ENCODE measurements at regions not wholly inside any gene's neighbourhood (a gene's known extent, or its start where the extent isn't known, plus 50 kb on each side); places are given as distances from the start of the nearest gene placed in this dataset.
"Not testable (repeated sequence)": the region's sequence is repeated elsewhere in the genome, so short reads cannot be mapped to it uniquely, and the experiment has no call there.

- DNase-seq: no peak
- TF ChIP-seq GATA1 (IDR thresholded peaks at IDR 0.05; ENCODE audit: low read depth, low read length) (no peak), POLR2A (IDR thresholded peaks at IDR 0.05; ENCODE audit: low read length) (no peak)
Measured at GRCh38 chr7:106591146-106591545, 69.8 kb downstream of the CCDC71L start.

GRCh38 chr7:106590209-106590816 is 70.6 kb downstream of the CCDC71L start:
- no peak for DNase-seq
- TF ChIP-seq POLR2A (IDR thresholded peaks at IDR 0.05; ENCODE audit: low read length): no peak
- no peak for TF ChIP-seq GATA1 (IDR thresholded peaks at IDR 0.05; ENCODE audit: low read depth, low read length)

GRCh38 chr7:106589198-106589879 is 71.6 kb downstream of the CCDC71L start:
- no peak for TF ChIP-seq GATA1 (IDR thresholded peaks at IDR 0.05; ENCODE audit: low read depth, low read length)
- no peak for TF ChIP-seq POLR2A (IDR thresholded peaks at IDR 0.05; ENCODE audit: low read length)
- no peak for DNase-seq

GRCh38 chr7:106588422-106589197 is 72.3 kb downstream of the CCDC71L start:
- DNase-seq: peak; percentile 19 to 24
- no peak for TF ChIP-seq POLR2A (IDR thresholded peaks at IDR 0.05; ENCODE audit: low read length)
- TF ChIP-seq GATA1 (IDR thresholded peaks at IDR 0.05; ENCODE audit: low read depth, low read length): no peak

- TF ChIP-seq GATA1 (IDR thresholded peaks at IDR 0.05; ENCODE audit: low read depth, low read length) (no peak), POLR2A (IDR thresholded peaks at IDR 0.05; ENCODE audit: low read length) (no peak)
- DNase-seq: peak in 1 of 2 experiments; percentile 23
Measured at GRCh38 chr7:106584914-106585759, 75.8 kb downstream of the CCDC71L start.

DNA sequence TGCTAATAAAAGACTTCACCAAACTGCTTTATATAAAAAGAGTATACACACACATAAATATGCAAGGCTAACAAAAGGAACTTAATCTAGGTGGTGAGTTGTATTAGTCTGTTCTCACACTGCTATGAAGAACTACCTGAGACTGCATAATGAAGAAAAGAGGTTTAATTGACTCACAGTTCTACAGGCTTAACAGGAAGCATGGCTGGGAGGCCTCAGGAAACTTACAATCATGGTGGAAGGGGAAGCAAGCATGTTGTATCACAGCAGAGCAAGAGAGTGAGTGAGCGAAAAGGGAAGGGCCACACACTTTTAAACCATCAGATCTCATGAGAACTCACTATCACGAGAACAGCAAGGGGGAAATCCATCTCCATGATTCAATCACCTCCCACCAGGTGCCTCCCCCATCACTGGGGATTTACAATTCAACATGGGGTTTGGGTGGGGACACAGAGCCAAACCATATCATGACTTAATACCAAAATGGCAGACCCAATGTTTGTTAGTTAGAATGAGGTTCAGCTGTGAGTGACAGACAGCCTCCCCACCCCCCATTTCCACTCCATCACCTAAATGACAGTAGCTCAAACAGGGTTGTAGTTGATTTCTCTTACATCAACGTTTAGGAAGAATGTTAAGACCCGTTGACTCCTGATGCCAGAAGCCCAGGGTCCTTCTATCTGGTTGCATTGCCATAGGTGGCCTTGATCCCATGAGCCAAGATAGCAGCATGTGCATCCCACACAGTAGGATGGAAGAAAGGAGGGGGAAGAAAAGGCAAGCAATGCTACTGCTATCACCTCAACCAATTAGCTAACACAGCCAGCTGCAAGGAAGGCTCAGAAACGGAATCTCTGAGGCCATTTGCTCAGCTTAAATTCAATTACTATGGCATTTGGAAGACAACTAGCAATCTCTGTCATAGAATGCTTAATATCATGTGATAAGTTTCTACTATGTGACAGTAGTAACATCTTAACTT is 77.0 kb downstream of the CCDC71L start:
- TF ChIP-seq GATA1 (IDR thresholded peaks at IDR 0.05; ENCODE audit: low read depth, low read length) (no peak), POLR2A (IDR thresholded peaks at IDR 0.05; ENCODE audit: low read length) (no peak)
- DNase-seq: no peak

DNA sequence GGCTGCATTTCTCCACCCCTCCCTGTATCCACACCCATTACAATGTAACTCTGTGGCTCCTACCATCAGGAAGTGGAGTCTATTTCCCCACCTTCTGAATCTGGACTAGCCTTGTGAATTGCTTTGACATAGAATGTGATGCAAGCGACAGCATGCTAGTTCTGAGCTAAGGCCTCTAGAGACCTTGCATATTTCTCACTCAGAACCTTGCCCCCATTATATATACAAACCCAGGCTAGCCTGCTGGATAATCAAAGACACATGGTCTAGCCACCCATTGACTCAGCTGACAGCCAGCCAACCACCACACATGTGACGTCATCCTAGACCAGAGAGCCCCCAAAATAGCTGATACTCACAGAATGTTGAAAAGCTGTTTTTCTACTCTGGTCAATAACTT is 77.9 kb downstream of the CCDC71L start:
- no peak for DNase-seq
- TF ChIP-seq GATA1 (IDR thresholded peaks at IDR 0.05; ENCODE audit: low read depth, low read length) (no peak), POLR2A (IDR thresholded peaks at IDR 0.05; ENCODE audit: low read length) (no peak)

DNA sequence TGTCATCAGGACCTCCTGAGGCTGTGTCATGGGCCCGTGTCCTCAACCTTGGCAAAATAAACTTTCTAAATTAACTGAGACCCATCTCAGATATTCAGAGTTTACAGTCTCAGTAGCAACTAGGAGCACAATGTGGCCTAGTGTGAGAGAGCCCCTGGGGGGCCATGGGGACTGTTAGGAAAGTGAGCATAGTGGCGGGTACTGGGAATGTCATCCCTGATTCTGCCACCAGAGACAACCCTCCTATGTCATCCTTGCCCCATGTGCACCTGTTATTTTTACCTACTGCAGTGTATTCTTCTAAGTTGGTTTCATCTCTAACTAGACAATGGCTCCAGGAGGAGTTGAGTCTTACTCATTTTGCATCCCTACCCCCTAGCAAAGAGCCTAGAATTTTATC is 78.6 kb downstream of the CCDC71L start:
- no peak for DNase-seq
- TF ChIP-seq GATA1 (IDR thresholded peaks at IDR 0.05; ENCODE audit: low read depth, low read length) (no peak), POLR2A (IDR thresholded peaks at IDR 0.05; ENCODE audit: low read length) (no peak)

GRCh38 chr7:106579086-106579485 is 81.9 kb downstream of the CCDC71L start:
- DNase-seq: not testable (repeated sequence)

DNA sequence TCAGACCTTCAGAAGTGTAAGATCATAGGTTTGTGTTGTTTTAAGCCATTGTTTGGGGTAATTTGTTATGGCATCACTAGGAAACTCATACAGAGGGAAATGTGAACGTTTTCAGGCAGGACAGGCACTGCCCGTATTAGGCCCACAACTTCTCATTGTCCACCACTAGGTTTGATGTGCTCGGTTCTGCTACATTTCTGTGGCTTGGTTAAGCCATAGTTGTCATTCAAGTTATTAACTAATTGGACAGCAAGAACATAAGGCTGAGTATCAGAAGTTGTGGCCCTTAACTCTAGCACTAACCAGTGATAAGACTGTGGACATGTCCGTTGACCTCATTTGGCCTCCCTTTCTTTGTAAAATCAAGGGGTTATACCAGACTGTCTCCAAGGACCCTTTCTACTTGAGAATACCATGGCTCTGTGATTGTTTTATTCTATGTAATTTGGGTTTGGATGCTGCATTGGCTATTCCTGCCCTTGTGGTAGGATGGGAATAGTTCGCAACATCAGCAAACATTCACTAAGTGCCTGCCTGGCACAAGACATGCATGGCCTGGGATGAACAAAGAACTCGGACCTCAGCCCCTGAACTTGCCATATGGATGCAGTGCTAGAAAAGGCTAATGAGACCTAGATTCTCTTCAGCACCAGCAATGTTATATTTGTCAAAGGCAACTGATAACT is 85.7 kb downstream of the CCDC71L start:
- TF ChIP-seq POLR2A (IDR thresholded peaks at IDR 0.05; ENCODE audit: low read length): no peak
- TF ChIP-seq GATA1 (IDR thresholded peaks at IDR 0.05; ENCODE audit: low read depth, low read length): no peak
- no peak for DNase-seq

- TF ChIP-seq GATA1 (IDR thresholded peaks at IDR 0.05; ENCODE audit: low read depth, low read length) (no peak), POLR2A (IDR thresholded peaks at IDR 0.05; ENCODE audit: low read length) (no peak)
- no peak for DNase-seq
Measured at GRCh38 chr7:106573738-106574137, 87.2 kb downstream of the CCDC71L start.

DNA sequence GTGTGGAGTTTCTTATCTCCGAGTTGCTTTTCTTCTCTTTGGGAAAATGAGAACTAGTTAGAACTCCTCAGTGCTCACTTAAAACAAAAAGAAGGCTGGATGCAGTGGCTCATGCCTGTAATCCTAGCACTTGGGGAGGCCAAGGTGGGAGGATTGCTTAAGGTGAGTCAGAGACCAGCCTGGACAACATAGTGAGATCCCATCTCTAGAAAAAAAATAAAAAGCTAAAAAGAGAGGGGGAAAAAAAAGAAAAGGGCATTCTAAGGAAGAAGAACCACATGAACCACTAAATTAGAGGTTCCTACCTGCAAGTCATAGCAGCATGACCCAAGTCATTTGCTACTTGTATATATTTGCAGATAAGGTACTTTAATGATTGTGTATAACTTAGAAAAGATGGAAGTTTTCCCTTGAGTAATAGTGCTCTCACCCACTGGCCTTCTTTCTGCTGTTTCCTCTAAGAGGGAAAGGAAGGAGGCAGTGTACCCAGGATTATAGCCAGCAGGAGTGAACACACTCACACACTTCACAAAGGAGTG is 87.8 kb downstream of the CCDC71L start:
- no peak for TF ChIP-seq GATA1 (IDR thresholded peaks at IDR 0.05; ENCODE audit: low read depth, low read length)
- no peak for TF ChIP-seq POLR2A (IDR thresholded peaks at IDR 0.05; ENCODE audit: low read length)
- peak in 1 of 2 experiments; percentile 27 for DNase-seq

Data from erythroblast (primary cell).